Skeletal muscle cell (primary cell): ENCODE measurements at regions not wholly inside any gene's neighbourhood (a gene's known extent, or its start where the extent isn't known, plus 50 kb on each side); places are given as distances from the start of the nearest gene placed in this dataset.

Experiments
- DNase-seq: peaks from one replicate; pipeline ENCODE4 v3.0.0-alpha.2; 2010; ENCODE audit warnings: low read depth
- H3K4me3 ChIP-seq: 2 replicates; pipeline ENCODE4 v1.5.1; 2011; ENCODE audit warnings: low read depth, mild to moderate bottlenecking, control low read depth, low read length, moderate library complexity

- no peak overlapping the region for H3K4me3 ChIP-seq
- no peak for DNase-seq
These were observed 336.7 kb upstream of the CNTNAP5 start for GRCh38 chr2:123688231-123688940.

- DNase-seq, result no peak
- no peak overlapping the region for H3K4me3 ChIP-seq
These were observed 333.0 kb upstream of the CNTNAP5 start for GRCh38 chr2:123692121-123692520.

- no peak overlapping the region for H3K4me3 ChIP-seq
- no peak for DNase-seq
These were observed 331.3 kb upstream of the CNTNAP5 start for GRCh38 chr2:123693836-123694235.

GRCh38 chr2:123695426-123695825 is 329.7 kb upstream of the CNTNAP5 start:
- H3K4me3 ChIP-seq, result no peak overlapping the region
- DNase-seq, result no peak

- DNase-seq, result no peak
These were observed 329.1 kb upstream of the CNTNAP5 start for GRCh38 chr2:123696021-123696420.

GRCh38 chr2:123696799-123697410 is 328.2 kb upstream of the CNTNAP5 start:
- DNase-seq, result no peak
- H3K4me3 ChIP-seq, result no peak overlapping the region

More at GRCh38 chr2:123696021-123696420, 329.1 kb upstream of the CNTNAP5 start:
- no peak overlapping the region for H3K4me3 ChIP-seq

GRCh38 chr2:123715467-123715982 is 309.6 kb upstream of the CNTNAP5 start:
- H3K4me3 ChIP-seq, result no peak overlapping the region
- no peak for DNase-seq

GRCh38 chr2:123717636-123718334 is 307.3 kb upstream of the CNTNAP5 start:
- no peak for DNase-seq
- H3K4me3 ChIP-seq, result no peak overlapping the region

GRCh38 chr2:123720760-123721159 is 304.3 kb upstream of the CNTNAP5 start:
- H3K4me3 ChIP-seq, result no peak overlapping the region
- no peak for DNase-seq

GRCh38 chr2:123723706-123724105 is 301.4 kb upstream of the CNTNAP5 start:
- no peak overlapping the region for H3K4me3 ChIP-seq

GRCh38 chr2:123732563-123732962 is 292.5 kb upstream of the CNTNAP5 start:
- DNase-seq, result no peak
- no peak overlapping the region for H3K4me3 ChIP-seq

More at GRCh38 chr2:123723706-123724105, 301.4 kb upstream of the CNTNAP5 start:
- no peak for DNase-seq

GRCh38 chr2:123737371-123737770 is 287.7 kb upstream of the CNTNAP5 start:
- DNase-seq, result no peak
- H3K4me3 ChIP-seq, result no peak overlapping the region

GRCh38 chr2:123738643-123739042 is 286.4 kb upstream of the CNTNAP5 start:
- DNase-seq, result no peak
- H3K4me3 ChIP-seq, result no peak overlapping the region

- DNase-seq, result no peak
- no peak overlapping the region for H3K4me3 ChIP-seq
These were observed 279.1 kb upstream of the CNTNAP5 start for GRCh38 chr2:123746006-123746405.

GRCh38 chr2:123747326-123747725 is 277.8 kb upstream of the CNTNAP5 start:
- H3K4me3 ChIP-seq, result no peak overlapping the region

GRCh38 chr2:123762221-123762620 is 262.9 kb upstream of the CNTNAP5 start:
- no peak overlapping the region for H3K4me3 ChIP-seq
- DNase-seq, result no peak

More at GRCh38 chr2:123747326-123747725, 277.8 kb upstream of the CNTNAP5 start:
- DNase-seq, result no peak

GRCh38 chr2:123768233-123768632 is 256.9 kb upstream of the CNTNAP5 start:
- no peak overlapping the region for H3K4me3 ChIP-seq
- no peak for DNase-seq

GRCh38 chr2:123769001-123769400 is 256.1 kb upstream of the CNTNAP5 start:
- H3K4me3 ChIP-seq, result no peak overlapping the region
- DNase-seq, result no peak

- no peak for DNase-seq
- no peak overlapping the region for H3K4me3 ChIP-seq
These were observed 253.9 kb upstream of the CNTNAP5 start for GRCh38 chr2:123770996-123771720.
